ENCODE measurements at regions not wholly inside any gene's neighbourhood (a gene's known extent, or its start where the extent isn't known, plus 50 kb on each side); places are given as distances from the start of the nearest gene placed in this dataset.

- no peak for DNase-seq (ENCODE audit: low spot score in 2 of 2)
- TF ChIP-seq POLR2A (IDR thresholded peaks at IDR 0.05) (no peak), CTCF (IDR thresholded peaks at IDR 0.05) (no peak)
- 64 to 80% methylated on average over 4 of the region's 4 CpGs for WGBS, 2 donors
- H3K4me3 ChIP-seq (ENCODE audit: low read depth, poor library complexity, severe bottlenecking): no peak overlapping the region
- intact Hi-C loops (cut with DNase I; ENCODE audit: low total_unique reads): no loop called here
Measured at GRCh38 chr4:180304321-180304720, 1938.9 kb upstream of the TENM3 start.

- TF ChIP-seq CTCF (IDR thresholded peaks at IDR 0.05): no peak
- TF ChIP-seq POLR2A (IDR thresholded peaks at IDR 0.05): no peak
- intact Hi-C loops (cut with DNase I; ENCODE audit: low total_unique reads): loop anchor here (5.0 kb wide), 1 partner anchor 1013 kb away; no protein-coding TSS in a partner anchor
- no peak overlapping the region for H3K4me3 ChIP-seq (ENCODE audit: low read depth, poor library complexity, severe bottlenecking)
- 91 to 95% methylated on average over 3 of the region's 3 CpGs for WGBS, 2 donors
- DNase-seq (ENCODE audit: low spot score in 2 of 2): no peak
Measured at GRCh38 chr4:180310616-180311015, 1932.6 kb upstream of the TENM3 start.

GRCh38 chr4:180314972-180315371 lies 1928.2 kb upstream of the TENM3 start:
- TF ChIP-seq CTCF (IDR thresholded peaks at IDR 0.05) (no peak), POLR2A (IDR thresholded peaks at IDR 0.05) (no peak)
- no peak for DNase-seq (ENCODE audit: low spot score in 2 of 2)
- no peak overlapping the region for H3K4me3 ChIP-seq (ENCODE audit: low read depth, poor library complexity, severe bottlenecking)
- intact Hi-C loops (cut with DNase I; ENCODE audit: low total_unique reads): loop anchor here (5.0 kb wide), 1 partner anchor 1018 kb away; no protein-coding TSS in a partner anchor
- WGBS, 2 donors: 67 to 71% methylated on average over 5 of the region's 5 CpGs

GRCh38 chr4:180330521-180330920 lies 1912.7 kb upstream of the TENM3 start:
- H3K4me3 ChIP-seq (ENCODE audit: low read depth, poor library complexity, severe bottlenecking): no peak overlapping the region
- TF ChIP-seq POLR2A (IDR thresholded peaks at IDR 0.05) (no peak), CTCF (IDR thresholded peaks at IDR 0.05) (no peak)
- DNase-seq (ENCODE audit: low spot score in 2 of 2): no peak
- intact Hi-C loops (cut with DNase I; ENCODE audit: low total_unique reads): no loop called here
- WGBS, 2 donors: 64 to 69% methylated on average over 2 of the region's 2 CpGs

GRCh38 chr4:180333162-180333561 lies 1910.0 kb upstream of the TENM3 start:
- WGBS, 2 donors: 89 to 94% methylated on average over 4 of the region's 4 CpGs

More at GRCh38 chr4:180333162-180333561, 1910.0 kb upstream of the TENM3 start:
- DNase-seq (ENCODE audit: low spot score in 2 of 2): no peak
- intact Hi-C loops (cut with DNase I; ENCODE audit: low total_unique reads): no loop called here
- TF ChIP-seq POLR2A (IDR thresholded peaks at IDR 0.05): no peak
- TF ChIP-seq CTCF (IDR thresholded peaks at IDR 0.05): no peak
- no peak overlapping the region for H3K4me3 ChIP-seq (ENCODE audit: low read depth, poor library complexity, severe bottlenecking)
